GM18868 (cell line): ENCODE measurements at regions not wholly inside any gene's neighbourhood (a gene's known extent, or its start where the extent isn't known, plus 50 kb on each side); places are given as distances from the start of the nearest gene placed in this dataset.

Experiments used
- ATAC-seq: cut with Tn5 transposase; IDR thresholded peaks from one replicate; pipeline ENCODE4 v1.9.1; 2021; ENCODE audit warnings: mild to moderate bottlenecking, moderate library complexity; ENCODE audit not compliant: unreplicated experiment

GRCh38 chr2:9771101-9771449, 72.2 kb upstream of the TAF1B start:
- ATAC-seq: no peak

- no peak for ATAC-seq
These were observed 71.7 kb upstream of the TAF1B start for GRCh38 chr2:9771481-9772017.

- no peak for ATAC-seq
These were observed 71.0 kb upstream of the TAF1B start for GRCh38 chr2:9772035-9772998.

GRCh38 chr2:9772999-9773902, 70.0 kb upstream of the TAF1B start:
- no peak for ATAC-seq

GRCh38 chr2:9773903-9774239, 69.4 kb upstream of the TAF1B start:
- no peak for ATAC-seq

- no peak for ATAC-seq
These were observed 69.0 kb upstream of the TAF1B start for GRCh38 chr2:9774266-9774665.

- ATAC-seq: no peak
These were observed 67.9 kb upstream of the TAF1B start for GRCh38 chr2:9775351-9775750.

GRCh38 chr2:9775999-9776712, 67.1 kb upstream of the TAF1B start:
- no peak for ATAC-seq

- ATAC-seq: no peak
These were observed 66.2 kb upstream of the TAF1B start for GRCh38 chr2:9777081-9777480.

- no peak for ATAC-seq
These were observed 65.3 kb upstream of the TAF1B start for GRCh38 chr2:9778012-9778411.

GRCh38 chr2:9778471-9779316, 64.6 kb upstream of the TAF1B start:
- ATAC-seq: no peak

- no peak for ATAC-seq
These were observed 63.5 kb upstream of the TAF1B start for GRCh38 chr2:9779596-9780264.

- no peak for ATAC-seq
These were observed 62.7 kb upstream of the TAF1B start for GRCh38 chr2:9780368-9781130.

- no peak for ATAC-seq
These were observed 62.0 kb upstream of the TAF1B start for GRCh38 chr2:9781252-9781651.

- ATAC-seq: no peak
These were observed 61.0 kb upstream of the TAF1B start for GRCh38 chr2:9782197-9782719.

GRCh38 chr2:9789371-9789770, 53.9 kb upstream of the TAF1B start:
- no peak for ATAC-seq

- no peak for ATAC-seq
These were observed 52.5 kb upstream of the TAF1B start for GRCh38 chr2:9790702-9791225.

- no peak for ATAC-seq
These were observed 51.6 kb upstream of the TAF1B start for GRCh38 chr2:9791711-9792110.
